Panc1 (cell line): ENCODE measurements at regions not wholly inside any gene's neighbourhood (a gene's known extent, or its start where the extent isn't known, plus 50 kb on each side); places are given as distances from the start of the nearest gene placed in this dataset.
A peak's percentile ranks its signal among the peaks of the same experiment; 100 is the strongest.

Source experiments
- ATAC-seq: fragments of 200-7000 bp; cut with Tn5 transposase; 2 replicates; pipeline ENCODE4 v1.9.1; 2020; ENCODE audit warnings: mild to moderate bottlenecking, moderate library complexity
- BruUV-seq: library from RNA; stranded (reverse); fragments of 400-500 nt; replicated peaks from 2 replicates; lab custom pipeline; 2021; lab: Mats Ljungman, UMichigan
- CTCF ChIA-PET: fragments of 300-600 bp; sonication (Branson Sonifier 250); formaldehyde crosslinking; loops from one replicate; lab custom pipeline; 2022; ENCODE audit warnings: antibody characterized with exemption; lab: Charles Lee
- POLR2A ChIA-PET: fragments of 300-600 bp; sonication (Branson Sonifier 250); formaldehyde crosslinking; loops from one replicate; lab custom pipeline; 2022; ENCODE audit warnings: antibody characterized with exemption; lab: Charles Lee
- DNase-seq: peaks from one replicate; pipeline ENCODE4 v3.0.0-alpha.2; 2010; ENCODE audit warnings: low read depth, low spot score
- H3K27ac ChIP-seq: 2 replicates; pipeline ENCODE4 v1.5.1; 2011; ENCODE audit warnings: mild to moderate bottlenecking, low read length, inconsistent platforms
- H3K27me3 ChIP-seq: fragments of 200-500 bp; sonication (Bioruptor generic); 2 replicates; pipeline ENCODE4 v1.6.0; 2014; ENCODE audit warnings: low read length, inconsistent platforms; ENCODE audit not compliant: control insufficient read depth, insufficient read depth
- H3K36me3 ChIP-seq: fragments of 200-500 bp; sonication (Bioruptor generic); 2 replicates; pipeline ENCODE4 v1.5.1; 2014; ENCODE audit warnings: inconsistent platforms, mild to moderate bottlenecking, low read length, moderate library complexity; ENCODE audit not compliant: control insufficient read depth, insufficient read depth
- H3K4me1 ChIP-seq: 2 replicates; pipeline ENCODE4 v1.5.1; 2011; ENCODE audit warnings: inconsistent platforms, mild to moderate bottlenecking, low read length, moderate library complexity; ENCODE audit not compliant: control insufficient read depth, insufficient read depth
- H3K4me3 ChIP-seq, 2 experiments: 2 replicates each; pipeline ENCODE4 v1.5.1; 2011 to 2012; ENCODE audit warnings: low read depth in 2 of 2, low read length in 2 of 2, mild to moderate bottlenecking in 2 of 2, inconsistent platforms in 1 of 2, moderate library complexity in 1 of 2
- H3K9me3 ChIP-seq: fragments of 200-500 bp; sonication (Bioruptor generic); 2 replicates; pipeline ENCODE4 v1.5.1; 2014; ENCODE audit warnings: low read depth, mild to moderate bottlenecking, inconsistent platforms, low read length, moderate library complexity; ENCODE audit not compliant: control insufficient read depth, insufficient read depth
- CTCF ChIP-seq: fragments of 450-650 bp; IDR thresholded peaks from 2 replicates; pipeline ENCODE4 v1.5.1; 2017; ENCODE audit warnings: mild to moderate bottlenecking
- SIN3A ChIP-seq: IDR thresholded peaks from 2 replicates; pipeline ENCODE4 v1.6.1; 2012; ENCODE audit warnings: low read depth, mild to moderate bottlenecking, low read length, moderate library complexity, borderline replicate concordance; ENCODE audit not compliant: insufficient read depth
- TCF7L2 ChIP-seq: IDR thresholded peaks from 2 replicates; pipeline ENCODE4 v1.6.1; 2011; ENCODE audit warnings: mild to moderate bottlenecking, low read depth, low read length, inconsistent platforms
- in situ Hi-C: cut with HindIII; loops from 2 replicates; pipeline ENCODE4 v1.10.0; 2016; ENCODE audit warnings: low sequenced_read_pairs, low pct_unique_long_range_greater_than_20kb
- intact Hi-C: fragments of 100-400 bp; cut with micrococcal nuclease; formaldehyde crosslinking; loops from one replicate; pipeline ENCODE4 v1.10.0; 2022; ENCODE audit not compliant: unreplicated experiment
- TF ChIP-seq, protein P1 (sequence below), 2 experiments: IDR thresholded peaks; 2 replicates each; pipeline ENCODE4 v1.6.1; 2011 to 2012; ENCODE audit warnings: low read depth in 2 of 2, control low read depth in 1 of 2, low read length in 1 of 2, mild to moderate bottlenecking in 1 of 2, moderate library complexity in 1 of 2; ENCODE audit not compliant: insufficient read depth in 1 of 2

GRCh38 chr9:71490810-71491209 is 277.5 kb downstream of the CEMIP2 start:
- in situ Hi-C loops (no loop called here), intact Hi-C loops (no loop called here)
- no TSS peak for BruUV-seq
- Histone ChIP-seq H3K36me3 (no peaks in the 10 kb centered on the region), H3K27me3 (no peaks in the 10 kb centered on the region), H3K9me3 (no peaks in the 10 kb centered on the region), H3K4me3 (no peak overlapping the region), H3K4me1 (no peaks in the 10 kb centered on the region), H3K27ac (no peak overlapping the region)
- ChIA-PET POLR2A (no interaction called here), CTCF (no interaction called here)
- DNase-seq (no peak), ATAC-seq (no peak)
- TF ChIP-seq TCF7L2: no peak
- TF ChIP-seq SIN3A: no peak
- peak; percentile 18; the same call in 1 of the 2 replicates for TF ChIP-seq CTCF
- TF ChIP-seq, protein P1, sequence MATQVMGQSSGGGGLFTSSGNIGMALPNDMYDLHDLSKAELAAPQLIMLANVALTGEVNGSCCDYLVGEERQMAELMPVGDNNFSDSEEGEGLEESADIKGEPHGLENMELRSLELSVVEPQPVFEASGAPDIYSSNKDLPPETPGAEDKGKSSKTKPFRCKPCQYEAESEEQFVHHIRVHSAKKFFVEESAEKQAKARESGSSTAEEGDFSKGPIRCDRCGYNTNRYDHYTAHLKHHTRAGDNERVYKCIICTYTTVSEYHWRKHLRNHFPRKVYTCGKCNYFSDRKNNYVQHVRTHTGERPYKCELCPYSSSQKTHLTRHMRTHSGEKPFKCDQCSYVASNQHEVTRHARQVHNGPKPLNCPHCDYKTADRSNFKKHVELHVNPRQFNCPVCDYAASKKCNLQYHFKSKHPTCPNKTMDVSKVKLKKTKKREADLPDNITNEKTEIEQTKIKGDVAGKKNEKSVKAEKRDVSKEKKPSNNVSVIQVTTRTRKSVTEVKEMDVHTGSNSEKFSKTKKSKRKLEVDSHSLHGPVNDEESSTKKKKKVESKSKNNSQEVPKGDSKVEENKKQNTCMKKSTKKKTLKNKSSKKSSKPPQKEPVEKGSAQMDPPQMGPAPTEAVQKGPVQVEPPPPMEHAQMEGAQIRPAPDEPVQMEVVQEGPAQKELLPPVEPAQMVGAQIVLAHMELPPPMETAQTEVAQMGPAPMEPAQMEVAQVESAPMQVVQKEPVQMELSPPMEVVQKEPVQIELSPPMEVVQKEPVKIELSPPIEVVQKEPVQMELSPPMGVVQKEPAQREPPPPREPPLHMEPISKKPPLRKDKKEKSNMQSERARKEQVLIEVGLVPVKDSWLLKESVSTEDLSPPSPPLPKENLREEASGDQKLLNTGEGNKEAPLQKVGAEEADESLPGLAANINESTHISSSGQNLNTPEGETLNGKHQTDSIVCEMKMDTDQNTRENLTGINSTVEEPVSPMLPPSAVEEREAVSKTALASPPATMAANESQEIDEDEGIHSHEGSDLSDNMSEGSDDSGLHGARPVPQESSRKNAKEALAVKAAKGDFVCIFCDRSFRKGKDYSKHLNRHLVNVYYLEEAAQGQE (IDR thresholded peaks at IDR 0.05; ENCODE audit: insufficient read depth in 1 of 2, low read depth in 2 of 2, low read length in 1 of 2): no peak

GRCh38 chr9:71487061-71487460 is 281.3 kb downstream of the CEMIP2 start:
- H3K27me3 ChIP-seq: no peaks in the 10 kb centered on the region
- intact Hi-C loops (no loop called here), in situ Hi-C loops (no loop called here)
- CTCF ChIA-PET: no interaction called here
- DNase-seq (no peak), ATAC-seq (no peak)
- no peaks in the 10 kb centered on the region for H3K9me3 ChIP-seq
- BruUV-seq: no TSS peak
- H3K4me3 ChIP-seq: no peak overlapping the region
- H3K4me1 ChIP-seq: no peaks in the 10 kb centered on the region
- no peaks in the 10 kb centered on the region for H3K36me3 ChIP-seq
- TF ChIP-seq, protein P1 (IDR thresholded peaks at IDR 0.05; ENCODE audit: insufficient read depth in 1 of 2, low read depth in 2 of 2, low read length in 1 of 2): no peak
- TF ChIP-seq SIN3A (no peak), CTCF (0 out of 2 replicates have a peak, but pooled peaks have one; percentile 3)
- H3K27ac ChIP-seq: no peak overlapping the region
- POLR2A ChIA-PET: no interaction called here
